ENCODE measurements at regions not wholly inside any gene's neighbourhood (a gene's known extent, or its start where the extent isn't known, plus 50 kb on each side); places are given as distances from the start of the nearest gene placed in this dataset.

GRCh38 chr6:43953794-43954310 lies 173.4 kb downstream of the MRPL14 start (continued):
- TF ChIP-seq TEF (CRISPR knock-in tag; IDR thresholded peaks at IDR 0.05) (no peak), ZFP37 (CRISPR knock-in tag; IDR thresholded peaks at IDR 0.05; ENCODE audit: borderline replicate concordance) (no peak), DRAP1 (CRISPR knock-in tag; IDR thresholded peaks at IDR 0.05) (no peak; the same call in 1 of the 2 replicates), HOXA3 (CRISPR knock-in tag; IDR thresholded peaks at IDR 0.05) (peak; percentile 70; the same call in 1 of the 2 replicates), DZIP1 (CRISPR knock-in tag; IDR thresholded peaks at IDR 0.05) (no peak), MYC (CRISPR knock-in tag; IDR thresholded peaks at IDR 0.05; ENCODE audit: borderline replicate concordance) (peak; percentile 60; the same call in 1 of the 2 replicates), AHDC1 (CRISPR knock-in tag; IDR thresholded peaks at IDR 0.05; ENCODE audit: borderline replicate concordance) (0 out of 2 replicates have a peak, but pooled peaks have one; percentile 7), UBTF (CRISPR knock-in tag; IDR thresholded peaks at IDR 0.05) (peak; percentile 68), SRSF1 (optimal IDR thresholded peaks at IDR 0.05; ENCODE audit: low read depth, low read length) (no peak), TCF7L2 (IDR thresholded peaks at IDR 0.05; ENCODE audit: low read depth, low read length) (no peak), IKZF4 (CRISPR knock-in tag; IDR thresholded peaks at IDR 0.05; ENCODE audit: borderline replicate concordance, low read depth, not compliant biosample characterization) (peak; percentile 75), BATF2 (CRISPR knock-in tag; IDR thresholded peaks at IDR 0.05) (no peak), ZNF850 (CRISPR knock-in tag; conservative IDR thresholded peaks at IDR 0.05) (no peak), RARA (CRISPR knock-in tag; IDR thresholded peaks at IDR 0.05) (peak; percentile 94), ZKSCAN1 (IDR thresholded peaks at IDR 0.05; ENCODE audit: low read length) (no peak; the same call in 1 of the 2 replicates), SNAI1 (CRISPR knock-in tag; IDR thresholded peaks at IDR 0.05; ENCODE audit: borderline replicate concordance) (no peak)
